SH-SY5Y (cell line): ENCODE measurements at regions not wholly inside any gene's neighbourhood (a gene's known extent, or its start where the extent isn't known, plus 50 kb on each side); places are given as distances from the start of the nearest gene placed in this dataset.

Experiments used
- GATA2 ChIP-seq: IDR thresholded peaks from 2 replicates; pipeline ENCODE4 v1.6.1; 2011; ENCODE audit warnings: mild to moderate bottlenecking, low read depth, low read length
- GATA3 ChIP-seq: IDR thresholded peaks from 2 replicates; pipeline ENCODE4 v1.6.1; 2011; ENCODE audit warnings: low read depth, mild to moderate bottlenecking, low read length, moderate library complexity

- TF ChIP-seq GATA2 (no peak), GATA3 (no peak)
Observed at GRCh38 chr5:40277161-40277906, 402.4 kb upstream of the PTGER4 start.
